ENCODE measurements at regions not wholly inside any gene's neighbourhood (a gene's known extent, or its start where the extent isn't known, plus 50 kb on each side); places are given as distances from the start of the nearest gene placed in this dataset.

- Histone ChIP-seq H3K4me1 (no peaks in the 10 kb centered on the region), H3K9me3 (replicated peaks in 1 of 11) (no peaks in the 10 kb centered on the region), H4K20me1 (no peaks in the 10 kb centered on the region), H3K27me3 (no peaks in the 10 kb centered on the region), H3K36me3 (no peaks in the 10 kb centered on the region), H3K9ac (no peak overlapping the region), H3K4me2 (no peak overlapping the region), H3K27ac (no peak overlapping the region), H3K4me3 (no peak overlapping the region)
- no peak for TF ChIP-seq Cebpa-rat (IDR thresholded peaks at IDR 0.05)
These were observed 133.7 kb downstream of the TFPI2 start for GRCh38 chr7:93756890-93757289.

GRCh38 chr7:93751421-93751820, 139.1 kb downstream of the TFPI2 start:
- Histone ChIP-seq H3K27ac (no peak overlapping the region), H3K4me2 (no peak overlapping the region), H3K4me3 (no peak overlapping the region), H3K27me3 (no peaks in the 10 kb centered on the region), H3K9ac (no peak overlapping the region), H3K4me1 (no peaks in the 10 kb centered on the region), H3K36me3 (no peaks in the 10 kb centered on the region), H3K9me3 (replicated peaks in 1 of 11) (no peaks in the 10 kb centered on the region), H4K20me1 (no peaks in the 10 kb centered on the region)
- TF ChIP-seq Cebpa-rat (IDR thresholded peaks at IDR 0.05), result no peak

GRCh38 chr7:93750986-93751385, 139.6 kb downstream of the TFPI2 start:
- no peak for TF ChIP-seq Cebpa-rat (IDR thresholded peaks at IDR 0.05)
- H4K20me1 ChIP-seq, result no peaks in the 10 kb centered on the region
- no peak overlapping the region for H3K27ac ChIP-seq
- no peak overlapping the region for H3K9ac ChIP-seq
- no peaks in the 10 kb centered on the region for H3K36me3 ChIP-seq
- H3K27me3 ChIP-seq, result no peaks in the 10 kb centered on the region
- no peaks in the 10 kb centered on the region for H3K9me3 ChIP-seq (replicated peaks in 1 of 11)
- H3K4me3 ChIP-seq, result no peak overlapping the region
- H3K4me2 ChIP-seq, result no peak overlapping the region
- no peaks in the 10 kb centered on the region for H3K4me1 ChIP-seq

- Histone ChIP-seq H3K4me3 (no peak overlapping the region), H3K36me3 (no peaks in the 10 kb centered on the region), H3K4me1 (peaks cover 0 to 11% (median under 1%) of the 10 kb centered on the region in 10 experiments; a peak in 7 of 20 replicates), H3K9me3 (replicated peaks in 1 of 11) (no peaks in the 10 kb centered on the region), H3K27me3 (no peaks in the 10 kb centered on the region), H3K27ac (no peak overlapping the region), H3K4me2 (no peak overlapping the region), H3K9ac (no peak overlapping the region), H4K20me1 (no peaks in the 10 kb centered on the region)
- TF ChIP-seq Cebpa-rat (IDR thresholded peaks at IDR 0.05), result no peak
These were observed 143.5 kb downstream of the TFPI2 start for GRCh38 chr7:93747019-93747418.

- no peak for TF ChIP-seq Cebpa-rat (IDR thresholded peaks at IDR 0.05)
- Histone ChIP-seq H3K9me3 (replicated peaks in 1 of 11) (no peaks in the 10 kb centered on the region), H3K4me3 (no peak overlapping the region)
These were observed 151.1 kb downstream of the TFPI2 start for GRCh38 chr7:93739424-93739823.

GRCh38 chr7:93737953-93738352, 152.6 kb downstream of the TFPI2 start:
- H3K27ac ChIP-seq, result no peak overlapping the region
- no peaks in the 10 kb centered on the region for H4K20me1 ChIP-seq
- TF ChIP-seq Cebpa-rat (IDR thresholded peaks at IDR 0.05), result no peak

More at GRCh38 chr7:93739424-93739823, 151.1 kb downstream of the TFPI2 start:
- Histone ChIP-seq H3K36me3 (no peaks in the 10 kb centered on the region), H3K4me1 (peaks cover 0 to 14% (median 2%) of the 10 kb centered on the region in 10 experiments; a peak in 7 of 20 replicates), H4K20me1 (no peaks in the 10 kb centered on the region), H3K27me3 (no peaks in the 10 kb centered on the region), H3K27ac (no peak overlapping the region), H3K4me2 (no peak overlapping the region), H3K9ac (no peak overlapping the region)

GRCh38 chr7:93736668-93737369, 153.7 kb downstream of the TFPI2 start:
- Histone ChIP-seq H3K27ac (no peak overlapping the region), H3K4me1 (peaks cover 0 to under 1% (median 0%) of the 10 kb centered on the region in 10 experiments; a peak in 3 of 20 replicates), H3K4me3 (no peak overlapping the region), H3K4me2 (no peak overlapping the region), H3K27me3 (no peaks in the 10 kb centered on the region), H3K36me3 (no peaks in the 10 kb centered on the region), H4K20me1 (no peaks in the 10 kb centered on the region), H3K9ac (no peak overlapping the region), H3K9me3 (replicated peaks in 1 of 11) (no peaks in the 10 kb centered on the region)
- TF ChIP-seq Cebpa-rat (IDR thresholded peaks at IDR 0.05), result no peak

More at GRCh38 chr7:93737953-93738352, 152.6 kb downstream of the TFPI2 start:
- Histone ChIP-seq H3K4me1 (peaks cover 0 to 12% (median 2%) of the 10 kb centered on the region in 10 experiments; a peak in 7 of 20 replicates), H3K27me3 (no peaks in the 10 kb centered on the region), H3K9ac (no peak overlapping the region), H3K4me2 (no peak overlapping the region), H3K36me3 (no peaks in the 10 kb centered on the region), H3K4me3 (no peak overlapping the region), H3K9me3 (replicated peaks in 1 of 11) (no peaks in the 10 kb centered on the region)

GRCh38 chr7:93728292-93728691, 153.8 kb upstream of the CALCR start:
- no peak for TF ChIP-seq Cebpa-rat (IDR thresholded peaks at IDR 0.05)

GRCh38 chr7:93725954-93726353, 151.4 kb upstream of the CALCR start:
- Histone ChIP-seq H3K9me3 (replicated peaks in 1 of 11) (no peaks in the 10 kb centered on the region), H3K36me3 (no peaks in the 10 kb centered on the region), H3K4me2 (no peak overlapping the region), H4K20me1 (no peaks in the 10 kb centered on the region), H3K4me3 (no peak overlapping the region), H3K4me1 (no peaks in the 10 kb centered on the region), H3K27ac (no peak overlapping the region), H3K9ac (no peak overlapping the region), H3K27me3 (no peaks in the 10 kb centered on the region)
- no peak for TF ChIP-seq Cebpa-rat (IDR thresholded peaks at IDR 0.05)

More at GRCh38 chr7:93728292-93728691, 153.8 kb upstream of the CALCR start:
- H3K4me3 ChIP-seq, result no peak overlapping the region
- H3K36me3 ChIP-seq, result no peaks in the 10 kb centered on the region
- no peaks in the 10 kb centered on the region for H3K4me1 ChIP-seq
- no peaks in the 10 kb centered on the region for H3K9me3 ChIP-seq (replicated peaks in 1 of 11)
- H3K4me2 ChIP-seq, result no peak overlapping the region
- no peaks in the 10 kb centered on the region for H3K27me3 ChIP-seq
- H3K9ac ChIP-seq, result no peak overlapping the region
- no peaks in the 10 kb centered on the region for H4K20me1 ChIP-seq
- H3K27ac ChIP-seq, result no peak overlapping the region

GRCh38 chr7:93723424-93724124, 149.1 kb upstream of the CALCR start:
- Histone ChIP-seq H3K4me2 (no peak overlapping the region), H3K36me3 (no peaks in the 10 kb centered on the region), H3K9me3 (replicated peaks in 1 of 11) (no peaks in the 10 kb centered on the region), H3K4me1 (no peaks in the 10 kb centered on the region), H3K27ac (no peak overlapping the region), H3K27me3 (no peaks in the 10 kb centered on the region), H3K4me3 (no peak overlapping the region), H4K20me1 (no peaks in the 10 kb centered on the region), H3K9ac (no peak overlapping the region)
- TF ChIP-seq Cebpa-rat (IDR thresholded peaks at IDR 0.05), result no peak

Measured in BLaER1 treated with 17β-estradiol and CSF1 and Interleukin-3, amounts not matched to agents 10 nM and 100 nM (cell line).